Loucy (cell line): ENCODE measurements at regions not wholly inside any gene's neighbourhood (a gene's known extent, or its start where the extent isn't known, plus 50 kb on each side); places are given as distances from the start of the nearest gene placed in this dataset.

Experiments used
- H2AFZ ChIP-seq: fragments of 200-600 bp; sonication (generic); 2 replicates; pipeline ENCODE4 v1.6.0; 2016; ENCODE audit warnings: antibody characterized with exemption, mild to moderate bottlenecking, low read length, moderate library complexity
- H3F3A ChIP-seq: fragments of 200-600 bp; 2 replicates; pipeline ENCODE4 v1.6.0; 2016; ENCODE audit warnings: antibody characterized with exemption, low read depth, mild to moderate bottlenecking
- H3K27me3 ChIP-seq: fragments of 200-600 bp; sonication (generic); 2 replicates; pipeline ENCODE4 v1.6.1; 2014; ENCODE audit warnings: low read length, mild to moderate bottlenecking; ENCODE audit not compliant: insufficient read depth, poor library complexity, severe bottlenecking
- H3K36me3 ChIP-seq: fragments of 200-600 bp; sonication (generic); 2 replicates; pipeline ENCODE4 v1.6.1; 2016; ENCODE audit warnings: low read length; ENCODE audit not compliant: insufficient read depth
- H3K4me1 ChIP-seq: fragments of 200-600 bp; sonication (generic); 2 replicates; pipeline ENCODE4 v1.5.1; 2014; ENCODE audit warnings: low read length, mild to moderate bottlenecking; ENCODE audit not compliant: insufficient read depth, poor library complexity, severe bottlenecking
- H3K4me2 ChIP-seq: fragments of 200-600 bp; sonication (generic); 2 replicates; pipeline ENCODE4 v1.6.0; 2014; ENCODE audit warnings: antibody characterized with exemption, low read length, low read depth, mild to moderate bottlenecking; ENCODE audit not compliant: poor library complexity, severe bottlenecking
- H3K4me3 ChIP-seq: fragments of 200-600 bp; sonication (generic); 2 replicates; pipeline ENCODE4 v1.5.1; 2014; ENCODE audit warnings: low read length, mild to moderate bottlenecking, mixed read lengths; ENCODE audit not compliant: poor library complexity, severe bottlenecking
- H3K79me2 ChIP-seq: fragments of 200-600 bp; sonication (generic); 2 replicates; pipeline ENCODE4 v1.6.1; 2014; ENCODE audit warnings: low read length; ENCODE audit not compliant: insufficient read depth
- H3K9ac ChIP-seq: fragments of 200-600 bp; sonication (generic); 2 replicates; pipeline ENCODE4 v1.6.0; 2014; ENCODE audit warnings: mild to moderate bottlenecking, low read depth, low read length, moderate library complexity; ENCODE audit not compliant: poor library complexity, severe bottlenecking
- H3K9me2 ChIP-seq: fragments of 200-600 bp; sonication (generic); replicated peaks from 2 replicates; pipeline ENCODE4 v1.6.1; 2016; ENCODE audit warnings: low read depth, low read length, mixed read lengths
- H3K9me3 ChIP-seq: fragments of 200-600 bp; sonication (generic); 2 replicates; pipeline ENCODE4 v1.6.1; 2014; ENCODE audit warnings: mild to moderate bottlenecking, antibody characterized with exemption, low read length, low read depth; ENCODE audit not compliant: insufficient read depth
- H4K20me1 ChIP-seq: fragments of 200-600 bp; sonication (generic); 2 replicates; pipeline ENCODE4 v1.6.0; 2014; ENCODE audit warnings: antibody characterized with exemption, low read length, mild to moderate bottlenecking; ENCODE audit not compliant: insufficient read depth, poor library complexity, severe bottlenecking
- CTCF ChIP-seq: fragments of 200-600 bp; sonication (generic); conservative IDR thresholded peaks from 2 replicates; pipeline ENCODE4 v1.5.1; 2014; ENCODE audit warnings: mild to moderate bottlenecking, antibody characterized with exemption, low read length
- EZH2phosphoT487 ChIP-seq: fragments of 200-600 bp; IDR thresholded peaks from 2 replicates; pipeline ENCODE4 v1.6.1; 2018; ENCODE audit warnings: antibody characterized with exemption, mild to moderate bottlenecking, moderate library complexity, borderline replicate concordance

- no peaks in the 10 kb centered on the region for H4K20me1 ChIP-seq
- no peak overlapping the region for H2AFZ ChIP-seq
- no peak overlapping the region for H3K4me2 ChIP-seq
- TF ChIP-seq CTCF (no peak), EZH2phosphoT487 (no peak)
- H3K27me3 ChIP-seq = no peaks in the 10 kb centered on the region
- H3K36me3 ChIP-seq = no peaks in the 10 kb centered on the region
- no peaks in the 10 kb centered on the region for H3K9me3 ChIP-seq
- no peaks in the 10 kb centered on the region for H3K79me2 ChIP-seq
- no peaks in the 10 kb centered on the region for H3F3A ChIP-seq
- H3K4me3 ChIP-seq = no peak overlapping the region
- no peak overlapping the region for H3K9ac ChIP-seq
- no peaks in the 10 kb centered on the region for H3K9me2 ChIP-seq
- no peaks in the 10 kb centered on the region for H3K4me1 ChIP-seq
Measured at GRCh38 chr2:55807900-55808299, 114.3 kb upstream of the PNPT1 start.

- H3F3A ChIP-seq = no peaks in the 10 kb centered on the region
- no peak overlapping the region for H3K4me2 ChIP-seq
- H3K36me3 ChIP-seq = no peaks in the 10 kb centered on the region
- H4K20me1 ChIP-seq = no peaks in the 10 kb centered on the region
- H3K27me3 ChIP-seq = no peaks in the 10 kb centered on the region
- H3K9me3 ChIP-seq = no peaks in the 10 kb centered on the region
- H3K4me3 ChIP-seq = no peak overlapping the region
- TF ChIP-seq CTCF (no peak), EZH2phosphoT487 (no peak)
- H2AFZ ChIP-seq = no peak overlapping the region
- H3K9me2 ChIP-seq = no peaks in the 10 kb centered on the region
- H3K4me1 ChIP-seq = no peaks in the 10 kb centered on the region
- H3K79me2 ChIP-seq = no peaks in the 10 kb centered on the region
- H3K9ac ChIP-seq = no peak overlapping the region
Measured at GRCh38 chr2:55805686-55806085, 112.0 kb upstream of the PNPT1 start.

GRCh38 chr2:55804535-55804934 lies 110.9 kb upstream of the PNPT1 start:
- Histone ChIP-seq H3K27me3 (no peaks in the 10 kb centered on the region), H3K36me3 (no peaks in the 10 kb centered on the region), H3K9me2 (no peaks in the 10 kb centered on the region), H2AFZ (no peak overlapping the region), H3F3A (no peaks in the 10 kb centered on the region), H3K9me3 (no peaks in the 10 kb centered on the region), H3K4me3 (no peak overlapping the region), H3K9ac (no peak overlapping the region), H3K79me2 (no peaks in the 10 kb centered on the region), H3K4me1 (no peaks in the 10 kb centered on the region), H4K20me1 (no peaks in the 10 kb centered on the region), H3K4me2 (no peak overlapping the region)
- TF ChIP-seq CTCF (no peak), EZH2phosphoT487 (no peak)
